GM23248 (cell line): ENCODE measurements at regions not wholly inside any gene's neighbourhood (a gene's known extent, or its start where the extent isn't known, plus 50 kb on each side); places are given as distances from the start of the nearest gene placed in this dataset.

ENCODE experiments used
- DNase-seq: peaks from one replicate; pipeline ENCODE4 v3.0.0-alpha.2; 2015
- H2AFZ ChIP-seq: fragments of 200-600 bp; sonication (generic); 2 replicates; pipeline ENCODE4 v1.6.1; 2016; ENCODE audit warnings: antibody characterized with exemption
- H3F3A ChIP-seq: fragments of 200-600 bp; sonication (generic); 2 replicates; pipeline ENCODE4 v1.6.1; 2016; ENCODE audit warnings: mild to moderate bottlenecking, antibody characterized with exemption, mixed run types; ENCODE audit not compliant: insufficient read depth
- H3K27ac ChIP-seq: fragments of 200-600 bp; sonication (generic); 2 replicates; pipeline ENCODE4 v1.5.1; 2016; ENCODE audit warnings: mild to moderate bottlenecking
- H3K27me3 ChIP-seq: fragments of 200-600 bp; sonication (generic); replicated peaks from 2 replicates; pipeline ENCODE4 v1.6.1; 2016; ENCODE audit warnings: mild to moderate bottlenecking; ENCODE audit not compliant: insufficient read depth
- H3K36me3 ChIP-seq: fragments of 200-600 bp; sonication (generic); 2 replicates; pipeline ENCODE4 v1.6.1; 2016; ENCODE audit warnings: low read depth, mild to moderate bottlenecking
- H3K4me1 ChIP-seq: fragments of 200-600 bp; sonication (generic); 2 replicates; pipeline ENCODE4 v1.6.1; 2016; ENCODE audit warnings: mild to moderate bottlenecking; ENCODE audit not compliant: insufficient read depth
- H3K4me2 ChIP-seq: fragments of 200-600 bp; sonication (generic); one replicate; pipeline ENCODE4 v1.6.1; 2016; ENCODE audit warnings: mild to moderate bottlenecking; ENCODE audit not compliant: unreplicated experiment
- H3K4me3 ChIP-seq: fragments of 200-600 bp; sonication (generic); 2 replicates; pipeline ENCODE4 v1.5.1; 2016; ENCODE audit warnings: mild to moderate bottlenecking
- H3K79me2 ChIP-seq: fragments of 200-600 bp; sonication (generic); 2 replicates; pipeline ENCODE4 v1.6.1; 2016; ENCODE audit warnings: mild to moderate bottlenecking; ENCODE audit not compliant: insufficient read depth
- H3K9ac ChIP-seq: fragments of 200-600 bp; sonication (generic); 2 replicates; pipeline ENCODE4 v1.6.1; 2016; ENCODE audit warnings: mild to moderate bottlenecking
- H3K9me2 ChIP-seq: fragments of 200-600 bp; sonication (generic); 2 replicates; pipeline ENCODE4 v1.6.1; 2016; ENCODE audit warnings: mixed run types, mild to moderate bottlenecking, moderate library complexity; ENCODE audit not compliant: insufficient read depth
- H3K9me3 ChIP-seq: fragments of 200-600 bp; sonication (generic); one replicate; pipeline ENCODE4 v1.6.1; 2017; ENCODE audit warnings: low read depth
- H4K20me1 ChIP-seq: fragments of 200-600 bp; sonication (generic); 2 replicates; pipeline ENCODE4 v1.6.0; 2016; ENCODE audit not compliant: insufficient read depth
- EZH2 ChIP-seq: fragments of 200-600 bp; sonication (generic); IDR thresholded peaks from 2 replicates; pipeline ENCODE4 v1.6.1; 2018; ENCODE audit warnings: antibody characterized with exemption, mild to moderate bottlenecking; ENCODE audit not compliant: insufficient read depth, poor library complexity, severe bottlenecking
- EZH2phosphoT487 ChIP-seq: fragments of 200-600 bp; sonication (generic); IDR thresholded peaks from 2 replicates; pipeline ENCODE4 v1.6.1; 2018; ENCODE audit warnings: antibody characterized with exemption, moderate library complexity, mild to moderate bottlenecking, low read depth; ENCODE audit not compliant: insufficient read depth
- WGBS, 2 experiments: methylation state at CpG; one replicate each; pipeline ENCODE4 v1.1.6; 2015 to 2017; ENCODE audit warnings: low lambda C conversion rate in 2 of 2, low coverage in 1 of 2; ENCODE audit errors: missing lambda C conversion rate in 2 of 2; 5-methylcytosine and 5-hydroxymethylcytosine counted together
- in situ Hi-C: fragments of 300-500 bp; cut with MboI; formaldehyde crosslinking; loops from 2 replicates; pipeline ENCODE4 v1.15.0; 2020

DNA sequence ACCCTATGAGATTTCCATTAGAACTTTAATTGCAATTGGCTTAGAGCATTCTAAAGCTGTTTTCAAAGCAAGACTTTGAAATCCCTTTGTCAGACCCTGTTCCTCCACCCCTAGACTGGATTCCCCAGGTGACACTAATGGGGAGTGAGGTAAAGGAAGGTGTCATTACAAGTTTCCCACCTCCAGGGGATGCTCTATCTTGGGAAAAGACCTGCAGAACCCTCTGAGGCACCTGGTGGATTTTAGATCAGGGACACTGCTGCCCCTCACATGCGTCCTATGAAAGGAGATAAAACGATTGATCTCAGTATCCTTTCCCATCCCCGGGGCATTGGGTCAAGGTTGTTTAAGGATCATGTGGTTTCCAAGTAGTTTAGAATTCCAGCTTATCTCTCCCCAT is 80.3 kb upstream of the RGS4 start:
- in situ Hi-C loops, result no loop called here
- 76 to 86% methylated on average over 3 of the region's 3 CpGs for WGBS, 2 experiments
- H2AFZ ChIP-seq, result no peak overlapping the region

GRCh38 chr1:162987866-162988265 is 81.3 kb upstream of the RGS4 start:
- Histone ChIP-seq H3K9me2 (no peaks in the 10 kb centered on the region), H3K36me3 (no peaks in the 10 kb centered on the region), H3K4me3 (no peak overlapping the region), H3K9me3 (no peaks in the 10 kb centered on the region), H4K20me1 (no peaks in the 10 kb centered on the region), H2AFZ (no peak overlapping the region), H3F3A (peaks cover 25% of the 10 kb centered on the region), H3K27ac (peak overlapping the region; percentile 23), H3K79me2 (no peaks in the 10 kb centered on the region), H3K27me3 (no peaks in the 10 kb centered on the region), H3K9ac (no peak overlapping the region), H3K4me1 (peaks cover 45% of the 10 kb centered on the region), H3K4me2 (peak overlapping the region; percentile 37)
- WGBS, 2 experiments, result 25 to 30% methylated on average over 1 of the region's 1 CpG
- no peak for TF ChIP-seq EZH2
- no peak for TF ChIP-seq EZH2phosphoT487
- peak; percentile 90 for DNase-seq
- in situ Hi-C loops, result no loop called here

More for the DNA sequence above, 80.3 kb upstream of the RGS4 start:
- Histone ChIP-seq H3K9me2 (no peaks in the 10 kb centered on the region), H3K9me3 (no peaks in the 10 kb centered on the region), H3K4me3 (no peak overlapping the region), H3F3A (peaks cover 25% of the 10 kb centered on the region), H3K79me2 (no peaks in the 10 kb centered on the region), H3K9ac (no peak overlapping the region), H3K36me3 (no peaks in the 10 kb centered on the region), H3K4me2 (no peak overlapping the region), H4K20me1 (no peaks in the 10 kb centered on the region), H3K27me3 (no peaks in the 10 kb centered on the region), H3K4me1 (peaks cover 46% of the 10 kb centered on the region), H3K27ac (no peak overlapping the region)
- no peak for DNase-seq
- TF ChIP-seq EZH2 (no peak), EZH2phosphoT487 (no peak)

DNA sequence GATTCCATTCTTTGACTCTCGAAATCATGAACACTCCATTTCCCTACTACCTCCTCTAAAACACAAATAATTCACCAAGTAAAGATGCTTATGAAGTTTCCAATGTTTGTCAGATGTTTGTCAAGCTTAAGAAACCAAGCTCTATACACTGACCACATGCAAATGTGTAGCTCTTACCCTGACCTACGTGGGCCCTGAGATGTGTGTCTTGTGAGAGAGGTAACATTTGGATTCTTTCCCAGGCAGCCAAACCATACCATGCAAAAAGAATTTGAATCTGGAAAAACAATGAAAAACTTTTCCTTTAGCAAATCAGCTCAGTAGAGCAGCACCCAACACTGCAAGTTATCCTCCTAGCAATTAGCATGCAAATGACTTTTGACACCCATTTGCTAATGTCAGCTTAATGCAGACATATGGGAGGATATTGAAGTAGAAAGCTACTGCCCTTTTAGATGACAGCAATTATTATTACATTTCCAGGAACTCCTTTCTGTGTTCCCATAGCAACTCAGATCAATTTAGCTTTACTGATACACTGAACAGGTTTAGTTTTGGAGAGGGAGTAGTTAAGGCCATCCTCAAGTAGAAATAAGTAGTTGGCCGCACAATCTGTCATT is 83.2 kb upstream of the RGS4 start:
- H4K20me1 ChIP-seq, result no peaks in the 10 kb centered on the region
- H3K27me3 ChIP-seq, result no peaks in the 10 kb centered on the region
- no peak for DNase-seq
- TF ChIP-seq EZH2phosphoT487 (no peak), EZH2 (no peak)
- H3K9ac ChIP-seq, result no peak overlapping the region
- in situ Hi-C loops, result no loop called here
- H3K4me1 ChIP-seq, result peaks cover 51% of the 10 kb centered on the region
- no peak overlapping the region for H2AFZ ChIP-seq
- H3K9me2 ChIP-seq, result no peaks in the 10 kb centered on the region
- H3K4me2 ChIP-seq, result no peak overlapping the region
- no peaks in the 10 kb centered on the region for H3K9me3 ChIP-seq
- no peaks in the 10 kb centered on the region for H3K36me3 ChIP-seq
- H3K27ac ChIP-seq, result no peak overlapping the region
- H3K79me2 ChIP-seq, result no peaks in the 10 kb centered on the region
- 74 to 77% methylated on average over 3 of the region's 3 CpGs for WGBS, 2 experiments
- no peak overlapping the region for H3K4me3 ChIP-seq
- H3F3A ChIP-seq, result peaks cover 25% of the 10 kb centered on the region

DNA sequence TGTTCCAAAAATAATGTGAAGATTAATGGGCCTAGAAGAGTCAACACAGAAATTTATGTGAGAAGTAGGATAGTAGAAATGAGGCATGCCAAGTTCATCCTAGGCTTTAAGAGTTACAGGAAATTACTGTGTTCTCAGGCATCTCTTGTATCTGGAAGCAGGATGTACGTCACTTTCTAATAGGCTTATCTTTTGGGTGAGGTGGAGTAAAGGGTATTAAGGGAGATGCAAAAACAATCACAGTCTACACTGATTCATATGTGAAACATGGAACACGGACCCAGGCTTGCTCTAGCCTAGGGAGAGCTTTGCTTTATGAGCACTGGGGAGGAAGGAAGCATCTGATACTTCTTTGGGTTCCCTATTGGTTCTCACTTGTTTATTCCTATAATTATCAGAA is 84.5 kb upstream of the RGS4 start:
- WGBS, 2 experiments, result 11 to 18% methylated on average over 2 of the region's 2 CpGs
- no peaks in the 10 kb centered on the region for H3K27me3 ChIP-seq
- H4K20me1 ChIP-seq, result no peaks in the 10 kb centered on the region
- TF ChIP-seq EZH2phosphoT487 (no peak), EZH2 (no peak)
- no peaks in the 10 kb centered on the region for H3K9me3 ChIP-seq
- H2AFZ ChIP-seq, result no peak overlapping the region
- H3F3A ChIP-seq, result peaks cover 25% of the 10 kb centered on the region
- no peaks in the 10 kb centered on the region for H3K36me3 ChIP-seq
- peaks cover 51% of the 10 kb centered on the region for H3K4me1 ChIP-seq
- no peak overlapping the region for H3K4me2 ChIP-seq
- peak; percentile 60 for DNase-seq
- H3K9me2 ChIP-seq, result no peaks in the 10 kb centered on the region
- in situ Hi-C loops, result no loop called here
- H3K27ac ChIP-seq, result peak overlapping the region; percentile 41
- no peaks in the 10 kb centered on the region for H3K79me2 ChIP-seq
- no peak overlapping the region for H3K4me3 ChIP-seq
- H3K9ac ChIP-seq, result no peak overlapping the region
